HepG2 (cell line): ENCODE measurements at regions not wholly inside any gene's neighbourhood (a gene's known extent, or its start where the extent isn't known, plus 50 kb on each side); places are given as distances from the start of the nearest gene placed in this dataset.

ENCODE experiments used
- ATAC-seq: fragments of 200-7000 bp; cut with Tn5 transposase; 3 replicates; pipeline ENCODE4 v1.9.1; 2020; ENCODE audit warnings: mild to moderate bottlenecking, moderate library complexity
- BruUV-seq: library from RNA; stranded (reverse); fragments of 400-500 nt; replicated peaks from 2 replicates; lab custom pipeline; 2021; lab: Mats Ljungman, UMichigan
- CTCF ChIA-PET: fragments of 300-600 bp; formaldehyde crosslinking; extraction: SDS; loops from one replicate; lab custom pipeline; 2021; ENCODE audit warnings: low total read pairs, inconsistent platforms, low intra/inter-chr PET ratio; lab: Yijun Ruan, JAX
- POLR2A ChIA-PET: fragments of 350-600 bp; sonication (Branson Sonifier 250); formaldehyde crosslinking; loops from one replicate; lab custom pipeline; 2020; ENCODE audit warnings: antibody characterized with exemption, inconsistent platforms; lab: Yijun Ruan, JAX
- DNase-seq: peaks from one replicate; pipeline ENCODE4 v3.0.0-alpha.2; 2015; ENCODE audit warnings: low spot score
- FAIRE-seq: peaks from 3 replicates; lab custom pipeline; 2011; peaks lifted over from hg19 to GRCh38; lab: Jason Lieb, UNC
- H2AFZ ChIP-seq: one replicate; pipeline ENCODE4 v1.6.1; 2011; ENCODE audit warnings: low read length, inconsistent platforms
- H3K27ac ChIP-seq: fragments of 300-600 bp; 3 replicates; pipeline ENCODE4 v1.8.0; 2011; ENCODE audit warnings: mixed run types, mild to moderate bottlenecking, mixed read lengths, low read length, inconsistent platforms; ENCODE audit not compliant: insufficient read depth; ENCODE audit errors: extremely low read length
- H3K27me3 ChIP-seq, 2 experiments: fragments of 200-600 bp in 1 of 2; 2 replicates in 1 of 2; 3 replicates in 1 of 2; pipeline versions ENCODE4 v1.6.0 to v1.8.0; 2011; ENCODE audit warnings: low read length in 2 of 2, mild to moderate bottlenecking in 2 of 2, moderate library complexity in 2 of 2, inconsistent platforms in 1 of 2; ENCODE audit not compliant: insufficient read depth in 2 of 2, control insufficient read depth in 1 of 2
- H3K36me3 ChIP-seq, 2 experiments: fragments of 200-600 bp in 1 of 2; replicated peaks in 1 of 2; 2 replicates in 1 of 2; 3 replicates in 1 of 2; pipeline versions ENCODE4 v1.5.1 to v1.8.0; 2011; ENCODE audit warnings: low read length in 2 of 2, inconsistent platforms in 1 of 2; ENCODE audit not compliant: insufficient read depth in 2 of 2, control insufficient read depth in 1 of 2
- H3K4me1 ChIP-seq: 2 replicates; pipeline ENCODE4 v1.5.1; 2012; ENCODE audit warnings: low read length, inconsistent platforms; ENCODE audit not compliant: insufficient read depth
- H3K4me2 ChIP-seq: 2 replicates; pipeline ENCODE4 v1.6.0; 2011; ENCODE audit warnings: low read depth, low read length, inconsistent platforms
- H3K4me3 ChIP-seq, 3 experiments: fragments of 200-600 bp in 1 of 3; sonication (generic), shearing (Covaris generic) in 1 of 3; replicated peaks in 1 of 3; 2 replicates each; pipeline ENCODE4 v1.5.1; 2011 to 2016; ENCODE audit warnings: low read length in 3 of 3, inconsistent platforms in 2 of 3, low read depth in 2 of 3, mild to moderate bottlenecking in 2 of 3, control low read depth in 1 of 3, mixed read lengths in 1 of 3; ENCODE audit not compliant: insufficient read depth in 1 of 3
- H3K79me2 ChIP-seq: one replicate; pipeline ENCODE4 v1.6.1; 2011; ENCODE audit warnings: low read length, inconsistent platforms; ENCODE audit not compliant: insufficient read depth
- H3K9ac ChIP-seq: 2 replicates; pipeline ENCODE4 v1.6.0; 2011; ENCODE audit warnings: mild to moderate bottlenecking, low read depth, low read length, inconsistent platforms; ENCODE audit not compliant: insufficient read depth
- H3K9me3 ChIP-seq: 2 replicates; pipeline ENCODE4 v1.5.1; 2012; ENCODE audit warnings: mild to moderate bottlenecking, low read length
- H4K20me1 ChIP-seq: 2 replicates; pipeline ENCODE4 v1.6.0; 2011; ENCODE audit warnings: inconsistent platforms, mild to moderate bottlenecking, low read length, moderate library complexity; ENCODE audit not compliant: insufficient read depth
- CHCHD3 ChIP-seq: sonication (generic); formaldehyde crosslinking; IDR thresholded peaks from 2 replicates; pipeline ENCODE4 v1.8.0; 2022; ENCODE audit warnings: mild to moderate bottlenecking, missing genetic modification reagents, moderate library complexity
- FIP1L1 ChIP-seq: fragments of 200-400 bp; formaldehyde crosslinking; IDR thresholded peaks from 2 replicates; pipeline ENCODE4 v1.6.1; 2018; ENCODE audit warnings: low read depth, mild to moderate bottlenecking, low read length, moderate library complexity, borderline replicate concordance; ENCODE audit not compliant: insufficient read depth
- ISX ChIP-seq: sonication (generic); formaldehyde crosslinking; conservative IDR thresholded peaks from 2 replicates; pipeline ENCODE4 v1.5.0; 2020; ENCODE audit warnings: missing genetic modification reagents
- ZNF263 ChIP-seq: sonication (generic); formaldehyde crosslinking; IDR thresholded peaks from 2 replicates; pipeline ENCODE4 v1.4.0; 2020; ENCODE audit warnings: missing genetic modification reagents
- ZNF619 ChIP-seq: sonication (generic); formaldehyde crosslinking; IDR thresholded peaks from 2 replicates; pipeline ENCODE4 v1.4.0; 2020; ENCODE audit warnings: mild to moderate bottlenecking, missing genetic modification reagents
- WGBS: methylation state at CpG from one replicate; pipeline ENCODE4 v1.1.6; 2017; ENCODE audit warnings: low lambda C conversion rate; 5-methylcytosine and 5-hydroxymethylcytosine counted together
- in situ Hi-C: cut with HindIII; loops from 2 replicates; pipeline ENCODE4 v1.10.0; 2017; ENCODE audit warnings: low pct_unique_long_range_greater_than_20kb; ENCODE audit not compliant: extremely low pct_ligation_motif_present
- intact Hi-C: fragments of 100-400 bp; cut with micrococcal nuclease; formaldehyde crosslinking; loops from one replicate; pipeline ENCODE4 v1.10.0; 2022; ENCODE audit not compliant: unreplicated experiment

DNA sequence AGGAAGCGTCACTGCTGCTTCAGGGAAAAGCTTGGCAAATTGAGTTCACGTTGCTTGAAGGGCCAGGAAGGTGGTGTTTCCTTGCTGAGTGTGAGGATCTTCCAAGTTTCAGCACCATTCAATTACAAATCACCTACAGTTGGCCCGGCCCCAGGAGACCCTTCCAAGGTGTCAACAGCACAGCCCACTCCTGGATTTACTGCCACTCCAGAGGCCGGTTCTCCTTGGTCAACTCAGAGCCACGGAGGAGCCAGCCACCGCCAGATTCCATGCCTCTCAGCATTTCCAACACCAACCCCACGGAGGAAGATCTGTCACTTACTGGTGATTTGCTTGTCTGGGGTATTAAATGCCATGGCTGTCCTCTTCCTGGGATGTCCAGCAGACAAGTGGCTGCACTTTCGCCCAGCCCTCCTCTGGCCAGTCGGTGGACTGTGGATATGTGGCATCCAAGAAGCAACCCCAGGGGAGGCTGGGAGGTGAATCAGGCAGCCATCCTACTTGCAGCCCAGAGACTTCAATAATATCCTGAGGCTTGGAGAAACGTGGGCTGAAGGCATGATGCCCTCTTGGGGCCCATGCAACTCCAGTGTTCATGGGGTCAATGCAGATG is 74.1 kb upstream of the SHANK2 start:
- Histone ChIP-seq H3K4me3 (no peak overlapping the region), H2AFZ (no peak overlapping the region), H3K36me3 (no peaks in the 10 kb centered on the region), H3K9ac (no peak overlapping the region), H4K20me1 (peaks cover 3% of the 10 kb centered on the region; the same call in 1 of the 2 replicates), H3K9me3 (no peaks in the 10 kb centered on the region)
- WGBS = 60% methylated on average over 9 of the region's 10 CpGs
- FAIRE-seq (no peak), DNase-seq (no peak)
- BruUV-seq = no TSS peak
- in situ Hi-C loops = no loop called here
- POLR2A ChIA-PET = no interaction called here
- TF ChIP-seq FIP1L1 (no peak), ISX (CRISPR knock-in tag) (no peak), CHCHD3 (CRISPR knock-in tag) (no peak)
- TF ChIP-seq, all 625 proteins: peak for 0
- H3K79me2 ChIP-seq = no peaks in the 10 kb centered on the region
- no peak overlapping the region for H3K27ac ChIP-seq
- peaks cover 19% of the 10 kb centered on the region for H3K4me1 ChIP-seq
- H3K27me3 ChIP-seq = peaks cover 3 to 72% of the 10 kb centered on the region in 2 experiments; a peak in 4 of 5 replicates
- CTCF ChIA-PET = no interaction called here
- no peak overlapping the region for H3K4me2 ChIP-seq
- no peak for ATAC-seq
- intact Hi-C loops = no loop called here

DNA sequence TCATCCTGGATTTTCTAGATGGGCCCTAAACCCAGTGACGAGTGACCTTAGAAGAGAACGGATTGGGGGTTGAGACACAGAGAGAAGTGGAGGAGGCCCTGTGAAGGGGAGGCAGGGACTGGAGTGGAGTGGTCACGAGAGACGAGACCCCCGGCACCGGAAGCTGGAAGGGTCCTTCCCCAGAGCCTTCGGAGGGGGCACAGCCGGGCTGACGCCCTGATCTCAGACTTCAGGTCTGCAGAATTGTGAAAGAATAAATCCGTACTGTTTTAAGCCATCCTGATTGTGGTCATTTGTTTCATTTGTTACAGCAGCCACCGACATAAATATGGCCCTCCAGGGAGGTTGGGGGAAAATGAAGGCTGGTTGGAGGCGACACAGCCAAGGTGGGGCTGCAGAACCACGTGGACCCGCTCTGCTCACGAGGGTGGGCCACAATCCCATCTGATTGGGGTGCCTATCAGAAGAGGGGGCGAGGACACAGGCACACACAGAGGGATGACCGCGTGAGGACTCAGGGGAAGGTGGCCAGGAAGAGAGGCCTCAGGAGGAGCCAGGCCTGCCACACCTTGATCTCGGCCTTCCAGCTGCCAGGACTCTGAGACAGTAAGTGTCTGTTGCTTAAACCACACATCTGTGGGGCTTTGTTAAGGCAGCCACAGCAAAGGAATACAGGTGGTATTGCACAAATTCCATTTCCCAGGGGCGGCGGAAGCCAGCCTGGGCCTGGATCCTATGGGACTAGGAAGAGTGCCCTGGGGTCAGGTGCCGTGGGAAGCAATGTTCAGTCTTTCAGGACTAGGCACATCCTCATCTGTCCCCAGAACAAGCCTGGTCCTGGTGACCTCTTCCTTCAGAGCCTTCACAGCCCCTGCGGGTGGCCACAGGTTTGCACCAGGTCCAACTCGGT is 73.3 kb upstream of the SHANK2 start:
- peaks cover 3 to 69% of the 10 kb centered on the region in 2 experiments; a peak in 4 of 5 replicates for H3K27me3 ChIP-seq
- H3K4me2 ChIP-seq = no peak overlapping the region
- in situ Hi-C loops (no loop called here), intact Hi-C loops (no loop called here)
- ChIA-PET POLR2A (no interaction called here), CTCF (no interaction called here)
- TF ChIP-seq ZNF619 (CRISPR knock-in tag) = no peak
- TF ChIP-seq ZNF263 (CRISPR knock-in tag) = 0 out of 2 replicates have a peak, but pooled peaks have one; percentile 12
- H3K9ac ChIP-seq = no peak overlapping the region
- no peak overlapping the region for H3K27ac ChIP-seq
- FAIRE-seq (no peak), ATAC-seq (peak; percentile 11; the same call in 1 of the 3 replicates), DNase-seq (no peak)
- BruUV-seq = no TSS peak
- no peaks in the 10 kb centered on the region for H3K36me3 ChIP-seq
- no peaks in the 10 kb centered on the region for H3K9me3 ChIP-seq
- H3K4me3 ChIP-seq = no peak overlapping the region
- H3K79me2 ChIP-seq = no peaks in the 10 kb centered on the region
- peaks cover 3% of the 10 kb centered on the region; the same call in 1 of the 2 replicates for H4K20me1 ChIP-seq
- no peak overlapping the region for H2AFZ ChIP-seq
- H3K4me1 ChIP-seq = peaks cover 19% of the 10 kb centered on the region
- 62% methylated on average over 15 of the region's 24 CpGs for WGBS
